ENCODE measurements at regions not wholly inside any gene's neighbourhood (a gene's known extent, or its start where the extent isn't known, plus 50 kb on each side); places are given as distances from the start of the nearest gene placed in this dataset.

GRCh38 chr7:118689403-118689802, 464.9 kb downstream of the ANKRD7 start:
- Mint-ChIP-seq H3K4me3 (no peak overlapping the region), H3K4me1 (no peaks in the 10 kb centered on the region), H3K27me3 (no peaks in the 10 kb centered on the region), H3K36me3 (ENCODE audit: low read depth) (no peaks in the 10 kb centered on the region), H3K27ac (no peak overlapping the region)
- no peak for DNase-seq
- no peak for ATAC-seq
- no peaks in the 10 kb centered on the region for H3K9me3 ChIP-seq (ENCODE audit: control insufficient read depth, low read length, poor library complexity, severe bottlenecking)

- Mint-ChIP-seq H3K4me3 (no peak overlapping the region), H3K4me1 (no peaks in the 10 kb centered on the region), H3K27me3 (no peaks in the 10 kb centered on the region), H3K27ac (no peak overlapping the region), H3K36me3 (ENCODE audit: low read depth) (no peaks in the 10 kb centered on the region)
- no peak for DNase-seq
- ATAC-seq: no peak
- H3K9me3 ChIP-seq (ENCODE audit: control insufficient read depth, low read length, poor library complexity, severe bottlenecking): no peaks in the 10 kb centered on the region
Measured at GRCh38 chr7:118696879-118697278, 472.4 kb downstream of the ANKRD7 start.

DNA sequence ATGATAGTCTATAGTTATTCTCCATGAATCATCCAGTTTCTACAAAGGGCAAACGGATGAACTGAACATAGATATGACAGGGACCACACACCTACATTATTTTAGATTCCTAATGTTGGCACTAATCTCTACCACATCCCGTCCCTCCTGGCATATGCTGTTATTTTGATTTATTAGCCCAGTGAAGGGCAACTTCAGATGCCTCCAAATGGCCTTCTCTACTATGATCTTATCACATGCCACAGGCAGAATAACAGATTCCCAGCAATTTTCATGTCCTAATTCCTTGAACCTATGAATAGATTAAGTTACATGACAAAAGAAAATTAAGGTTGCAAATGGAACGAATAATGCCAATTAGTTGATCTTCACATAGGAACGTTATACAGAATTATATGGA, 474.7 kb downstream of the ANKRD7 start:
- no peaks in the 10 kb centered on the region for H3K27me3 Mint-ChIP-seq
- ATAC-seq: no peak

DNA sequence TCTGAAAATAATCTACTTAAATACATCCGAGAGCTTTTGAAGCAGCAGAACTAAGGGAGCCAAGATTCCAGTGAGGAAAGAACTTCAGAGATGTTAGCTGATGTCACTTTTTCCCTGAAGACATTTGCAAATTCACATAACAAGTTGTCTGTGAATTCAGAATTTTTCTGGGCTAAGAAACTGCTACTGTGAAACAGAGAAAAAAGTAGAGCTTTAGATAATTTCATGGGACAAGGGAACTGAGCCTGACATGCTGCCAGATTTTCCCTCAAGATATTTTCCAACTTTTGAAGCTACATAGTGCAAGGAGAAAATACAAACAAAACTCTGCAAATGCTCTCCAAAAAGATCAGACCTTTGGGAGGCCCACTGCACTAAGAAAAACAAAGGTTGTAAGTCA, 484.2 kb downstream of the ANKRD7 start:
- Mint-ChIP-seq H3K4me3 (no peak overlapping the region), H3K27me3 (no peaks in the 10 kb centered on the region), H3K27ac (no peak overlapping the region), H3K4me1 (no peaks in the 10 kb centered on the region), H3K36me3 (ENCODE audit: low read depth) (no peaks in the 10 kb centered on the region)
- no peaks in the 10 kb centered on the region for H3K9me3 ChIP-seq (ENCODE audit: control insufficient read depth, low read length, poor library complexity, severe bottlenecking)
- ATAC-seq (no peak), DNase-seq (no peak)

More for the DNA sequence above, 474.7 kb downstream of the ANKRD7 start:
- no peaks in the 10 kb centered on the region for H3K9me3 ChIP-seq (ENCODE audit: control insufficient read depth, low read length, poor library complexity, severe bottlenecking)
- H3K4me3 Mint-ChIP-seq: no peak overlapping the region
- DNase-seq: no peak
- no peak overlapping the region for H3K27ac Mint-ChIP-seq
- no peaks in the 10 kb centered on the region for H3K4me1 Mint-ChIP-seq
- H3K36me3 Mint-ChIP-seq (ENCODE audit: low read depth): no peaks in the 10 kb centered on the region

GRCh38 chr7:118711688-118712087, 487.2 kb downstream of the ANKRD7 start:
- Mint-ChIP-seq H3K4me1 (no peaks in the 10 kb centered on the region), H3K27ac (no peak overlapping the region), H3K36me3 (ENCODE audit: low read depth) (no peaks in the 10 kb centered on the region), H3K27me3 (no peaks in the 10 kb centered on the region), H3K4me3 (no peak overlapping the region)
- H3K9me3 ChIP-seq (ENCODE audit: control insufficient read depth, low read length, poor library complexity, severe bottlenecking): no peaks in the 10 kb centered on the region
- no peak for ATAC-seq
- DNase-seq: no peak

GRCh38 chr7:118713039-118713438, 488.5 kb downstream of the ANKRD7 start:
- no peaks in the 10 kb centered on the region for H3K27me3 Mint-ChIP-seq
- no peaks in the 10 kb centered on the region for H3K4me1 Mint-ChIP-seq
- DNase-seq (no peak), ATAC-seq (no peak)
- H3K4me3 Mint-ChIP-seq: no peak overlapping the region
- H3K27ac Mint-ChIP-seq: no peak overlapping the region
- H3K9me3 ChIP-seq (ENCODE audit: control insufficient read depth, low read length, poor library complexity, severe bottlenecking): no peaks in the 10 kb centered on the region
- no peaks in the 10 kb centered on the region for H3K36me3 Mint-ChIP-seq (ENCODE audit: low read depth)

GRCh38 chr7:118720632-118721031, 496.1 kb downstream of the ANKRD7 start:
- Mint-ChIP-seq H3K27ac (no peak overlapping the region), H3K36me3 (ENCODE audit: low read depth) (no peaks in the 10 kb centered on the region), H3K4me3 (no peak overlapping the region), H3K27me3 (no peaks in the 10 kb centered on the region), H3K4me1 (no peaks in the 10 kb centered on the region)
- ATAC-seq (no peak), DNase-seq (no peak)
- no peaks in the 10 kb centered on the region for H3K9me3 ChIP-seq (ENCODE audit: control insufficient read depth, low read length, poor library complexity, severe bottlenecking)

DNA sequence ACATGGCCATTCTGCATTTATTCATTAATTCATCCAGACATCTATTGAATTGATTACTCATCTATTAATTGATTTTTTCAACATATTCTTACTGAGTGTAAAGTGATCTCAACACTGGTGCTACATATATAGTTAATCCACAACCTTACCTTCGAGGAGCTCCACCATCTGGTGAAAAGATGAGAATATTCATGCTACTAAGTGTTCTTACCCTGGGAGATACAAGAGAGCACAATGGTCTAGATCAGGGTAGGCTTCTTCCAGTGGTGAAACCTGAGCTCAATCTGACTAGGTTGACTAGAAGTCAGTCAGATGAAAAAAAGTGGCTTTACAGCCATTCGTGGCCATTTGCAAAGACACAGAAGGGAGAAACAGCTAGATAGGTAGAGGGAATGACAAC, 507.4 kb downstream of the ANKRD7 start:
- ATAC-seq (no peak), DNase-seq (no peak)
- Mint-ChIP-seq H3K36me3 (ENCODE audit: low read depth) (no peaks in the 10 kb centered on the region), H3K4me1 (no peaks in the 10 kb centered on the region), H3K4me3 (no peak overlapping the region), H3K27me3 (no peaks in the 10 kb centered on the region), H3K27ac (no peak overlapping the region)
- no peaks in the 10 kb centered on the region for H3K9me3 ChIP-seq (ENCODE audit: control insufficient read depth, low read length, poor library complexity, severe bottlenecking)

GRCh38 chr7:118734541-118734940, 510.0 kb downstream of the ANKRD7 start:
- Mint-ChIP-seq H3K27ac (no peak overlapping the region), H3K4me3 (no peak overlapping the region), H3K27me3 (no peaks in the 10 kb centered on the region), H3K36me3 (ENCODE audit: low read depth) (no peaks in the 10 kb centered on the region), H3K4me1 (no peaks in the 10 kb centered on the region)
- ATAC-seq (no peak), DNase-seq (no peak)
- no peaks in the 10 kb centered on the region for H3K9me3 ChIP-seq (ENCODE audit: control insufficient read depth, low read length, poor library complexity, severe bottlenecking)

GRCh38 chr7:118735441-118735840, 510.9 kb downstream of the ANKRD7 start:
- DNase-seq (no peak), ATAC-seq (no peak)
- no peak overlapping the region for H3K27ac Mint-ChIP-seq
- H3K4me1 Mint-ChIP-seq: no peaks in the 10 kb centered on the region
- H3K36me3 Mint-ChIP-seq (ENCODE audit: low read depth): no peaks in the 10 kb centered on the region
- H3K4me3 Mint-ChIP-seq: no peak overlapping the region
- H3K9me3 ChIP-seq (ENCODE audit: control insufficient read depth, low read length, poor library complexity, severe bottlenecking): no peaks in the 10 kb centered on the region
- H3K27me3 Mint-ChIP-seq: no peaks in the 10 kb centered on the region

DNA sequence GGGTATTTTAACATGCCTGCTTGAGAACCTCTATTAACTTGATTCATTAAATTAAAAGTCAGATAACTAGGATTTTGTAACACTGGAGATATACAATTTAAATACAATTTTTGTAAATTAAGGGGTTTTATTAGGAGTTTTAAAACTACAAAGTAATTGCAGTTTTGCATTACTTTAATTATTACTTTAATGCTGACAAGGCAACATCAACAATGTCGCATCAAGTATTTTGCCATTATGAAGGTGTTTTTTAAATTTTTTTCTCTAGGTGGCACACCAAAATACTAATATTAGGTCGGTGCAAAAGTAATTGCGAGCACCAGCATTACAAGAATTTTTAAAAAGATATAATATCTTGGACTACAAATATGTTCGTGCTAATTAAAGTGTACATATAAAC, 513.4 kb downstream of the ANKRD7 start:
- H3K27ac Mint-ChIP-seq: no peak overlapping the region
- DNase-seq (no peak), ATAC-seq (no peak)
- no peaks in the 10 kb centered on the region for H3K36me3 Mint-ChIP-seq (ENCODE audit: low read depth)
- no peaks in the 10 kb centered on the region for H3K27me3 Mint-ChIP-seq
- no peaks in the 10 kb centered on the region for H3K9me3 ChIP-seq (ENCODE audit: control insufficient read depth, low read length, poor library complexity, severe bottlenecking)
- H3K4me3 Mint-ChIP-seq: no peak overlapping the region
- no peaks in the 10 kb centered on the region for H3K4me1 Mint-ChIP-seq

DNA sequence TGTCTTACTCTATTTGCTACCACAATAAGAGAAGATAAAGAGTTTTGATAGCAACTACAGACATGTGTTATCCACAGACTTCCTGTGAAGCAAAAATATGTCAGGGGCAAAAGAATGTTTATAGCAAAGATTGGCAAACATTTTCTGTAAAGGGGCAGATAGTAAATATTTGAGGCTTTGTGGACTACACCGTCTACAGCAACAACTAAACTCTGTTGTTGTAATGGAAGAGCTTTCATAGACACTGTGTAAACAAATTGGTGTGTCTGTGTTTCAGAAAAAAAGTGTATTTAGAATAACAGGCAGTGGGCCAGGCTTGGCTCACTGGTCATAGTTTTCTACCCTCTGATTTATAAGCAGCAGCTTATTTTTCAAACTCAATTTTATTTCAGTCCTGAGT, 521.4 kb downstream of the ANKRD7 start:
- no peak for ATAC-seq
- Mint-ChIP-seq H3K4me1 (no peaks in the 10 kb centered on the region), H3K36me3 (ENCODE audit: low read depth) (no peaks in the 10 kb centered on the region), H3K27me3 (no peaks in the 10 kb centered on the region), H3K4me3 (no peak overlapping the region), H3K27ac (no peak overlapping the region)
- DNase-seq: no peak
- no peaks in the 10 kb centered on the region for H3K9me3 ChIP-seq (ENCODE audit: control insufficient read depth, low read length, poor library complexity, severe bottlenecking)

GRCh38 chr7:118747473-118747872, 523.0 kb downstream of the ANKRD7 start:
- Mint-ChIP-seq H3K36me3 (ENCODE audit: low read depth) (no peaks in the 10 kb centered on the region), H3K27ac (no peak overlapping the region), H3K4me3 (no peak overlapping the region), H3K4me1 (no peaks in the 10 kb centered on the region), H3K27me3 (no peaks in the 10 kb centered on the region)
- DNase-seq (no peak), ATAC-seq (no peak)
- H3K9me3 ChIP-seq (ENCODE audit: control insufficient read depth, low read length, poor library complexity, severe bottlenecking): no peaks in the 10 kb centered on the region

GRCh38 chr7:118753479-118753878, 529.0 kb downstream of the ANKRD7 start:
- no peak for DNase-seq
- ATAC-seq: no peak
- H3K9me3 ChIP-seq (ENCODE audit: control insufficient read depth, low read length, poor library complexity, severe bottlenecking): no peaks in the 10 kb centered on the region
- Mint-ChIP-seq H3K27ac (no peak overlapping the region), H3K27me3 (no peaks in the 10 kb centered on the region), H3K4me1 (no peaks in the 10 kb centered on the region), H3K36me3 (ENCODE audit: low read depth) (no peaks in the 10 kb centered on the region), H3K4me3 (no peak overlapping the region)

- no peaks in the 10 kb centered on the region for H3K36me3 Mint-ChIP-seq (ENCODE audit: low read depth)
- no peak overlapping the region for H3K4me3 Mint-ChIP-seq
- no peaks in the 10 kb centered on the region for H3K27me3 Mint-ChIP-seq
Measured at GRCh38 chr7:118754608-118755007, 530.1 kb downstream of the ANKRD7 start.

More at GRCh38 chr7:118754608-118755007, 530.1 kb downstream of the ANKRD7 start:
- Mint-ChIP-seq H3K4me1 (no peaks in the 10 kb centered on the region), H3K27ac (no peak overlapping the region)
- no peaks in the 10 kb centered on the region for H3K9me3 ChIP-seq (ENCODE audit: control insufficient read depth, low read length, poor library complexity, severe bottlenecking)
- DNase-seq (no peak), ATAC-seq (no peak)

All from T-helper 17 cell (primary cell).